ENCODE measurements at regions not wholly inside any gene's neighbourhood (a gene's known extent, or its start where the extent isn't known, plus 50 kb on each side); places are given as distances from the start of the nearest gene placed in this dataset.

- no peak for TF ChIP-seq EGR1 (IDR thresholded peaks at IDR 0.05)
- TF ChIP-seq EP300 (IDR thresholded peaks at IDR 0.05; ENCODE audit: borderline replicate concordance) = no peak
- TF ChIP-seq MAX (IDR thresholded peaks at IDR 0.05) = no peak
- no peak for TF ChIP-seq CREB1 (IDR thresholded peaks at IDR 0.05; ENCODE audit: low read depth)
- TF ChIP-seq TEAD4 (IDR thresholded peaks at IDR 0.05) = no peak
- TF ChIP-seq RAD21 (IDR thresholded peaks at IDR 0.05; ENCODE audit: low read depth) = no peak
- TF ChIP-seq CEBPB (IDR thresholded peaks at IDR 0.05) = no peak
- TF ChIP-seq TCF12 (IDR thresholded peaks at IDR 0.05; ENCODE audit: low read depth) = no peak
- no peak for TF ChIP-seq ZBTB7A (IDR thresholded peaks at IDR 0.05; ENCODE audit: low read depth)
- TF ChIP-seq YY1 (IDR thresholded peaks at IDR 0.05; ENCODE audit: low read depth) = no peak
Measured at GRCh38 chr11:28999620-29000019, 891.4 kb downstream of the METTL15 start.

GRCh38 chr11:28992996-28993395 lies 884.8 kb downstream of the METTL15 start:
- TF ChIP-seq CEBPB (IDR thresholded peaks at IDR 0.05) = no peak
- TF ChIP-seq MAX (IDR thresholded peaks at IDR 0.05) = no peak
- no peak for TF ChIP-seq CREB1 (IDR thresholded peaks at IDR 0.05; ENCODE audit: low read depth)
- no peak for TF ChIP-seq TAF1 (IDR thresholded peaks at IDR 0.05; ENCODE audit: low read depth)
- no peak for TF ChIP-seq USF1 (IDR thresholded peaks at IDR 0.05)
- TF ChIP-seq EGR1 (IDR thresholded peaks at IDR 0.05) = no peak
- no peak for TF ChIP-seq YY1 (IDR thresholded peaks at IDR 0.05; ENCODE audit: low read depth)
- TF ChIP-seq NFIC (IDR thresholded peaks at IDR 0.05) = no peak
- no peak for TF ChIP-seq RAD21 (IDR thresholded peaks at IDR 0.05; ENCODE audit: low read depth)
- no peak for TF ChIP-seq REST (IDR thresholded peaks at IDR 0.05; ENCODE audit: low read depth)
- no peak for TF ChIP-seq FOXM1 (IDR thresholded peaks at IDR 0.05; ENCODE audit: borderline replicate concordance, low read depth)
- TF ChIP-seq EP300 (IDR thresholded peaks at IDR 0.05; ENCODE audit: borderline replicate concordance) = no peak
- TF ChIP-seq ZBTB7A (IDR thresholded peaks at IDR 0.05; ENCODE audit: low read depth) = no peak
- TF ChIP-seq TCF12 (IDR thresholded peaks at IDR 0.05; ENCODE audit: low read depth) = no peak
- TF ChIP-seq TEAD4 (IDR thresholded peaks at IDR 0.05) = no peak

- TF ChIP-seq NFIC (IDR thresholded peaks at IDR 0.05) = no peak
- TF ChIP-seq USF1 (IDR thresholded peaks at IDR 0.05) = no peak
- TF ChIP-seq YY1 (IDR thresholded peaks at IDR 0.05; ENCODE audit: low read depth) = no peak
- TF ChIP-seq EGR1 (IDR thresholded peaks at IDR 0.05) = no peak
- no peak for TF ChIP-seq CREB1 (IDR thresholded peaks at IDR 0.05; ENCODE audit: low read depth)
- TF ChIP-seq ZBTB7A (IDR thresholded peaks at IDR 0.05; ENCODE audit: low read depth) = no peak
- no peak for TF ChIP-seq REST (IDR thresholded peaks at IDR 0.05; ENCODE audit: low read depth)
- TF ChIP-seq MAX (IDR thresholded peaks at IDR 0.05) = no peak
- no peak for TF ChIP-seq RAD21 (IDR thresholded peaks at IDR 0.05; ENCODE audit: low read depth)
- no peak for TF ChIP-seq TAF1 (IDR thresholded peaks at IDR 0.05; ENCODE audit: low read depth)
- no peak for TF ChIP-seq CEBPB (IDR thresholded peaks at IDR 0.05)
- TF ChIP-seq TCF12 (IDR thresholded peaks at IDR 0.05; ENCODE audit: low read depth) = no peak
- TF ChIP-seq TEAD4 (IDR thresholded peaks at IDR 0.05) = no peak
- TF ChIP-seq EP300 (IDR thresholded peaks at IDR 0.05; ENCODE audit: borderline replicate concordance) = no peak
- TF ChIP-seq FOXM1 (IDR thresholded peaks at IDR 0.05; ENCODE audit: borderline replicate concordance, low read depth) = no peak
Measured at GRCh38 chr11:28984231-28984630, 876.0 kb downstream of the METTL15 start.

GRCh38 chr11:28983780-28984179 lies 875.6 kb downstream of the METTL15 start:
- TF ChIP-seq CEBPB (IDR thresholded peaks at IDR 0.05) = no peak
- no peak for TF ChIP-seq NFIC (IDR thresholded peaks at IDR 0.05)
- no peak for TF ChIP-seq CREB1 (IDR thresholded peaks at IDR 0.05; ENCODE audit: low read depth)
- TF ChIP-seq MAX (IDR thresholded peaks at IDR 0.05) = no peak
- no peak for TF ChIP-seq EP300 (IDR thresholded peaks at IDR 0.05; ENCODE audit: borderline replicate concordance)
- no peak for TF ChIP-seq RAD21 (IDR thresholded peaks at IDR 0.05; ENCODE audit: low read depth)
- TF ChIP-seq TEAD4 (IDR thresholded peaks at IDR 0.05) = no peak
- TF ChIP-seq TAF1 (IDR thresholded peaks at IDR 0.05; ENCODE audit: low read depth) = no peak
- TF ChIP-seq TCF12 (IDR thresholded peaks at IDR 0.05; ENCODE audit: low read depth) = no peak

- TF ChIP-seq YY1 (IDR thresholded peaks at IDR 0.05; ENCODE audit: low read depth) = no peak
- TF ChIP-seq TEAD4 (IDR thresholded peaks at IDR 0.05) = no peak
- no peak for TF ChIP-seq EGR1 (IDR thresholded peaks at IDR 0.05)
- no peak for TF ChIP-seq USF1 (IDR thresholded peaks at IDR 0.05)
- no peak for TF ChIP-seq REST (IDR thresholded peaks at IDR 0.05; ENCODE audit: low read depth)
- no peak for TF ChIP-seq NFIC (IDR thresholded peaks at IDR 0.05)
- no peak for TF ChIP-seq CEBPB (IDR thresholded peaks at IDR 0.05)
- TF ChIP-seq TCF12 (IDR thresholded peaks at IDR 0.05; ENCODE audit: low read depth) = no peak
- no peak for TF ChIP-seq MAX (IDR thresholded peaks at IDR 0.05)
- TF ChIP-seq RAD21 (IDR thresholded peaks at IDR 0.05; ENCODE audit: low read depth) = no peak
- TF ChIP-seq FOXM1 (IDR thresholded peaks at IDR 0.05; ENCODE audit: borderline replicate concordance, low read depth) = no peak
- TF ChIP-seq EP300 (IDR thresholded peaks at IDR 0.05; ENCODE audit: borderline replicate concordance) = no peak
- no peak for TF ChIP-seq ZBTB7A (IDR thresholded peaks at IDR 0.05; ENCODE audit: low read depth)
- no peak for TF ChIP-seq TAF1 (IDR thresholded peaks at IDR 0.05; ENCODE audit: low read depth)
- TF ChIP-seq CREB1 (IDR thresholded peaks at IDR 0.05; ENCODE audit: low read depth) = no peak
Measured at GRCh38 chr11:28981381-28981780, 873.2 kb downstream of the METTL15 start.

Data from Ishikawa (cell line).